GM12878 (cell line): ENCODE measurements at regions not wholly inside any gene's neighbourhood (a gene's known extent, or its start where the extent isn't known, plus 50 kb on each side); places are given as distances from the start of the nearest gene placed in this dataset.

ENCODE experiments used
- ATAC-seq: fragments of 200-7000 bp; cut with Tn5 transposase; 3 replicates; pipeline ENCODE4 v1.9.1; 2020; ENCODE audit warnings: mild to moderate bottlenecking, moderate library complexity
- BruUV-seq: library from RNA; stranded (reverse); fragments of 400-500 nt; replicated peaks from 2 replicates; lab custom pipeline; 2021; lab: Mats Ljungman, UMichigan
- CTCF ChIA-PET: fragments of 300-600 bp; sonication (Branson Sonifier 250); formaldehyde crosslinking; extraction: SDS; loops from one replicate; lab custom pipeline; 2021; ENCODE audit warnings: inconsistent platforms; lab: Yijun Ruan, JAX
- POLR2A ChIA-PET: fragments of 350-600 bp; formaldehyde crosslinking; extraction: SDS; loops from one replicate; lab custom pipeline; 2021; ENCODE audit warnings: inconsistent platforms; lab: Charles Lee
- RAD21 ChIA-PET: fragments of 300-600 bp; sonication (Branson Sonifier 250); formaldehyde crosslinking; loops from one replicate; lab custom pipeline; 2023; ENCODE audit warnings: antibody characterized with exemption; ENCODE audit not compliant: unreplicated experiment; lab: Charles Lee
- SMC1A ChIA-PET: fragments of 300-600 bp; sonication (Branson Sonifier 250); formaldehyde crosslinking; loops from one replicate; lab custom pipeline; 2023; ENCODE audit not compliant: unreplicated experiment, uncharacterized antibody; lab: Charles Lee
- DNase-seq: peaks from one replicate; pipeline ENCODE4 v3.0.0-alpha.2; 2011; ENCODE audit warnings: low read depth, low spot score
- FAIRE-seq: peaks from 3 replicates; lab custom pipeline; 2011; peaks lifted over from hg19 to GRCh38; lab: Jason Lieb, UNC
- H2AFZ ChIP-seq: 2 replicates; pipeline ENCODE4 v1.6.0; 2011; ENCODE audit warnings: low read depth, low read length, control low read depth; ENCODE audit not compliant: control insufficient read depth
- H3K27ac ChIP-seq: 2 replicates; pipeline ENCODE4 v1.5.1; 2011; ENCODE audit warnings: control low read depth; ENCODE audit not compliant: control insufficient read depth, insufficient read depth
- H3K27me3 ChIP-seq, 2 experiments: replicated peaks in 1 of 2; 2 replicates each; pipeline versions ENCODE4 v1.6.0 to v1.6.1; 2011; ENCODE audit warnings: low read length in 1 of 2; ENCODE audit not compliant: control insufficient read depth in 2 of 2, insufficient read depth in 2 of 2
- H3K36me3 ChIP-seq, 2 experiments: 2 replicates each; pipeline ENCODE4 v1.5.1; 2011; ENCODE audit warnings: low read length in 1 of 2; ENCODE audit not compliant: control insufficient read depth in 2 of 2, insufficient read depth in 2 of 2
- H3K4me1 ChIP-seq: 2 replicates; pipeline ENCODE4 v1.6.1; 2011; ENCODE audit warnings: mild to moderate bottlenecking, low read length, moderate library complexity, mixed read lengths; ENCODE audit not compliant: control insufficient read depth, insufficient read depth
- H3K4me2 ChIP-seq: 2 replicates; pipeline ENCODE4 v1.6.0; 2011; ENCODE audit warnings: control low read depth; ENCODE audit not compliant: control insufficient read depth, insufficient read depth
- H3K4me3 ChIP-seq: fragments of 200-600 bp; sonication (generic); 2 replicates; pipeline ENCODE4 v1.5.1; 2016
- H3K79me2 ChIP-seq: 2 replicates; pipeline ENCODE4 v1.6.0; 2011; ENCODE audit warnings: low read length; ENCODE audit not compliant: control insufficient read depth, insufficient read depth
- H3K9ac ChIP-seq: 2 replicates; pipeline ENCODE4 v1.8.0; 2011; ENCODE audit warnings: low read length, control low read depth, mixed read lengths; ENCODE audit not compliant: control insufficient read depth, insufficient read depth
- H3K9me3 ChIP-seq: replicated peaks from 3 replicates; pipeline ENCODE4 v1.5.1; 2011; ENCODE audit warnings: mild to moderate bottlenecking, low read length; ENCODE audit not compliant: control insufficient read depth, insufficient read depth
- H4K20me1 ChIP-seq: 2 replicates; pipeline ENCODE4 v1.6.0; 2011; ENCODE audit not compliant: control insufficient read depth, insufficient read depth
- CTCF ChIP-seq, 3 experiments: IDR thresholded peaks in 2 of 3; conservative IDR thresholded peaks in 1 of 3; 2 replicates each; pipeline ENCODE4 v1.5.1; 2011; ENCODE audit warnings: low read depth in 3 of 3, low read length in 3 of 3, mild to moderate bottlenecking in 3 of 3, control low read depth in 2 of 3, moderate library complexity in 2 of 3, inconsistent platforms in 1 of 3, mixed read lengths in 1 of 3; ENCODE audit not compliant: control insufficient read depth in 2 of 3, insufficient read depth in 1 of 3; ENCODE audit errors: extremely low read depth in 1 of 3
- PRDM15 ChIP-seq: fragments of 450-650 bp; formaldehyde crosslinking; IDR thresholded peaks from 2 replicates; pipeline ENCODE4 v1.4.0; 2020; ENCODE audit warnings: mild to moderate bottlenecking, moderate library complexity
- RAD51 ChIP-seq: fragments of 450-650 bp; IDR thresholded peaks from 2 replicates; pipeline ENCODE4 v1.6.1; 2016; ENCODE audit warnings: moderate library complexity, mild to moderate bottlenecking, inconsistent platforms
- SIN3A ChIP-seq: IDR thresholded peaks from 2 replicates; pipeline ENCODE4 v1.6.1; 2012; ENCODE audit warnings: low read depth, low read length, improper control_type of control experiment
- in situ Hi-C: fragments of 300-500 bp; cut with MboI; formaldehyde crosslinking; loops from 9 replicates; pipeline ENCODE4 v1.14.3; 2018; ENCODE audit warnings: mixed read lengths
- intact Hi-C: fragments of 100-400 bp; cut with micrococcal nuclease; formaldehyde crosslinking; loops from one replicate; pipeline ENCODE4 v1.14.2; 2022; ENCODE audit not compliant: unreplicated experiment

GRCh38 chr1:117697220-117697781 is 91.5 kb downstream of the TENT5C start:
- H3K4me2 ChIP-seq = no peak overlapping the region
- ATAC-seq (no peak), FAIRE-seq (no peak), DNase-seq (no peak)
- no peaks in the 10 kb centered on the region for H3K79me2 ChIP-seq
- no TSS peak for BruUV-seq
- no peaks in the 10 kb centered on the region for H3K9me3 ChIP-seq
- TF ChIP-seq RAD51 (no peak), PRDM15 (CRISPR knock-in tag) (no peak), SIN3A (no peak), CTCF (IDR thresholded peaks at IDR 0.05 in 2 of 3, conservative IDR thresholded peaks at IDR 0.05 in 1 of 3; ENCODE audit: control insufficient read depth in 2 of 3, extremely low read depth in 1 of 3, insufficient read depth in 1 of 3, low read depth in 3 of 3, low read length in 3 of 3) (no peak)
- no peak overlapping the region for H3K9ac ChIP-seq
- no peak overlapping the region for H3K4me3 ChIP-seq
- H3K4me1 ChIP-seq = no peaks in the 10 kb centered on the region
- H4K20me1 ChIP-seq = no peaks in the 10 kb centered on the region
- H3K27me3 ChIP-seq = peaks cover 0 to 9% of the 10 kb centered on the region in 2 experiments; a peak in 2 of 4 replicates
- intact Hi-C loops (no loop called here), in situ Hi-C loops (no loop called here)
- ChIA-PET SMC1A (interaction anchor here (0.7 kb wide), 1 partner anchor 184 kb away, joined by 3 read pairs; no protein-coding TSS in a partner anchor), RAD21 (no interaction called here), CTCF (interaction anchor here (1.1 kb wide), 1 partner anchor 163 kb away, joined by 3 read pairs; no protein-coding TSS in a partner anchor), POLR2A (no interaction called here)
- H2AFZ ChIP-seq = no peak overlapping the region
- H3K27ac ChIP-seq = no peak overlapping the region
- H3K36me3 ChIP-seq = no peaks in the 10 kb centered on the region
